ENCODE measurements at regions not wholly inside any gene's neighbourhood (a gene's known extent, or its start where the extent isn't known, plus 50 kb on each side); places are given as distances from the start of the nearest gene placed in this dataset.

DNA sequence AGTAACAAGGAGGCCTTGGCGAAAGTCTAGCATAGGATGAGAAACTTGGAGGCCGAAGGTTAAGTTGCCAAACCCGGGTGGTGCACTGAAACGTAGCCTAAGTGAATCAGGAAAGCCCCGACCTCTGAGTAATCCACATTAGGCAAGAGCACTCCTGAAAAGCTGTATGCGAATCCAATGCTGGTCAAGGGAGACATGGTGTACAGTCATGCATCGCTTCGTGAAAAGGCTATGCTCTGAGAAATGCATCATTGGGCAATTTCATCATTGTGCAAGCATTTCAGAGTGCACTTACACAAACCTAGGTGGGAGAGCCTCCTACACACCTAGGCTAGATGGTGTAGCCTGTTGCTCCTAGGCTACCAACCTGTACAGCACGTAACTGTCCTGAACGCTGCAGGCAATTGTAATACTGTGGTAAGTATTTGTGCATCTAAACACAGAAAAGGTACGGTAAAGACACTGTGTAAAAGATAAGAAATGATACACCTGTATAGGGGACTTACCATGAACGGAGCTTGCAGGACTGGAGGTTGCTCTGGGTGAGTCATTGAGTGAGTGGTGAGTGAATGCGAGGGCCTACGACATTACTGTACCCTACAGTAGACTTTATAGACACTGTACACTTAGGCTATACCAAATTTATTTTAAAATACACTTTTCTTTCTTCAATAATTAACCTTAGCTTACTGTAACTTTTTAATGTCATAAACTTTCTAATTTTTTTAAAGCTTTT lies 222.5 kb downstream of the SHQ1 start:
- TF ChIP-seq, protein P1, sequence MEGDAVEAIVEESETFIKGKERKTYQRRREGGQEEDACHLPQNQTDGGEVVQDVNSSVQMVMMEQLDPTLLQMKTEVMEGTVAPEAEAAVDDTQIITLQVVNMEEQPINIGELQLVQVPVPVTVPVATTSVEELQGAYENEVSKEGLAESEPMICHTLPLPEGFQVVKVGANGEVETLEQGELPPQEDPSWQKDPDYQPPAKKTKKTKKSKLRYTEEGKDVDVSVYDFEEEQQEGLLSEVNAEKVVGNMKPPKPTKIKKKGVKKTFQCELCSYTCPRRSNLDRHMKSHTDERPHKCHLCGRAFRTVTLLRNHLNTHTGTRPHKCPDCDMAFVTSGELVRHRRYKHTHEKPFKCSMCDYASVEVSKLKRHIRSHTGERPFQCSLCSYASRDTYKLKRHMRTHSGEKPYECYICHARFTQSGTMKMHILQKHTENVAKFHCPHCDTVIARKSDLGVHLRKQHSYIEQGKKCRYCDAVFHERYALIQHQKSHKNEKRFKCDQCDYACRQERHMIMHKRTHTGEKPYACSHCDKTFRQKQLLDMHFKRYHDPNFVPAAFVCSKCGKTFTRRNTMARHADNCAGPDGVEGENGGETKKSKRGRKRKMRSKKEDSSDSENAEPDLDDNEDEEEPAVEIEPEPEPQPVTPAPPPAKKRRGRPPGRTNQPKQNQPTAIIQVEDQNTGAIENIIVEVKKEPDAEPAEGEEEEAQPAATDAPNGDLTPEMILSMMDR (conservative IDR thresholded peaks at IDR 0.05; ENCODE audit: low read depth in 2 of 2), result no peak
- TF ChIP-seq JUNB (IDR thresholded peaks at IDR 0.05; ENCODE audit: unreplicated experiment) (no peak), POLR2AphosphoS5 (IDR thresholded peaks at IDR 0.05; ENCODE audit: low read depth) (no peak), EZH2 (IDR thresholded peaks at IDR 0.05; ENCODE audit: low read depth, unreplicated experiment) (no peak)
